GM19240 (cell line): ENCODE measurements at regions not wholly inside any gene's neighbourhood (a gene's known extent, or its start where the extent isn't known, plus 50 kb on each side); places are given as distances from the start of the nearest gene placed in this dataset.

Experiments
- DNase-seq: peaks from one replicate; pipeline ENCODE4 v3.0.0; 2011; ENCODE audit warnings: low spot score; ENCODE audit not compliant: insufficient read length

DNA sequence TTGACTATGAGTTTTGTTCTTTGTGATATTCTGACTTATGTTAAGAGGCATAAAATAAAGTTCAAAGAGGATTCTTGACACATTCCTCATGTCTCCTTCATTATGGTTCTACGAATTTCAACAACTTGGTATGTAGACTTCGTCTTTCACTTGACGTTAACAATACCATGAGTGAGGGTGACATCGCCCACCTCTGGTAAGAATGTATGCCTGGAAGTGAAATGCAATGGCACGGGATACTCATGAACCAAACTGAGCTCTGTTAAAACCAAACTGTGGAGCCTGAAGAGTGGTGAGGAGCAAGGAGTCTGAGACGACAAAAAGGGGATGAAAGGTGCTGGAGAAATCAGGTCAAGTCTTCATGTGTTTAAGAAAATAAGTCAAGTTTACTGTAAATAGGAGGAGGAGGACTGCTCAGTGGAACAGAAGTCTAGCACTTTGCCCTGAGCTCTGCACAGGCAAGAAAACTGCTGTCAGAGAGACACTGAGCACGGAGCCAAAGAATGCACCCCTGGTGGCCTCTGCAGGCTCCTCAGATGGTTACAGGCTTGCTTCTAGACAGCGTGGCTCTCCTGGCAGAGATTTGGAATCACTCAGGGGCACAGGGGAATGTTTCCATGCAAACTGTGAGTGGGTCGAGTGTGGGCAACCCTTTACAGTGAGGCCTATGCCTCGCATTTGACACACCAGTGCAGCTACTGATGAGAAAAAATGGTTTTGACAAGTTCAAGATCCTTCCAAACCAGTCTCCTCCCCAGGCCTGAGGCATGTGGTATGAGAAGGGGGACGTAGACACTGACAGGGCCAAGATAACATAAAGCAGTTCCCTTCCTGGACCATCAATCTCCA is 470.1 kb downstream of the IRX1 start:
- no peak for DNase-seq

DNA sequence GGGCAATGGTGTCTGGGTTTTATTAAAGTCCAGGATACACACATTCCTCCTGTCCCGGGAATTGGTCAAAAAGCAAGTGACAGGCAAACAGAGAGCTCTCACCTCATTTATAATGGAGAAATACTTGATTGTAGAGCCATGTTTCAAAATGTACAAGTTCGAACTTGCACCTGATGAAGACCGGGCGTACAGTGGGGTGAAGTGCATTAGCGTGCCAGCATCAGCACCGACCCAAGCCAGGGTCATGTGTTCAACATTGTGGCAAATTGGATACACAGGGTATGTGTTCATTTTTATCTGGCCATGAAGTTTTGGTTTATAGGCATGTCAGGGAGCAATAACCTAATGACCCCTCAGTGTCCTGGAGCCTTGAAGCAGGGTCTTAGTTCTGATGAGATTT is 472.5 kb downstream of the IRX1 start:
- no peak for DNase-seq

DNA sequence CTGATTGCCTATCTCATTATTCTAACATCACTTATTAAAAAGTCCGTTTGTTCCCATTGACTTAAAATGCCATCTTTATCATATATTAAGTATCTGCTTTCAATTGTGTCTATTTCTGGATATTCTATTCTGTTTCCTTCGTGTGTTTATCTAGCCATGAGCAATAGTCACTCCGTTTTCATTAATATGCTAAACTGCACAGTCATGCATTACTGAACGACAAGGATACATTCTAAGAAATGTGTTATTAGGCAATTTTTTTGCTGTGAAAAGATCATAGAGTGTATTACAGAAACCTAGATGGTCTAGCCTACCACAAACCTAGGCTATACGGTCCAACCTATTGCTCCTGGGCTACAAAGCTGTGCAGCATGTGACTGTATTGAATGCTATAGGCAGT is 482.9 kb downstream of the IRX1 start:
- DNase-seq: no peak

DNA sequence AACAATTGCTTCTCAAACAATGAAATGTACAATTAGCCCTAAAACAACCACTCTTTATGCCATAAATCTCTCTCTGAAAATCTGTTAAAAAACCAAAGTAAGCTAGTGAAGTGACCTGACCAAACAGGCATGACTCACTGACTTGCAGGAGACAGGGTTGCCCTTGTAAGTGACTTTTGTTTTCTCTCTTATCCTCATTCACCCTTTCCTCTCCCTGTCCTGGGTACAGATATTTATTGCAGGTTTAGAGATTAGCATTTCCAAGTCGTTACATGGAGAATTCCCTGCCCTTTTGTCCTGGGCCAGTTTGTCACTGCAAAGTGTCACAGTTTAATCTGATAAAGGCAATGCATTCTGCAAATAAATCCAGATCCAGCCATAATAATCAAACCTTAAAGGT is 484.2 kb downstream of the IRX1 start:
- DNase-seq: no peak

DNA sequence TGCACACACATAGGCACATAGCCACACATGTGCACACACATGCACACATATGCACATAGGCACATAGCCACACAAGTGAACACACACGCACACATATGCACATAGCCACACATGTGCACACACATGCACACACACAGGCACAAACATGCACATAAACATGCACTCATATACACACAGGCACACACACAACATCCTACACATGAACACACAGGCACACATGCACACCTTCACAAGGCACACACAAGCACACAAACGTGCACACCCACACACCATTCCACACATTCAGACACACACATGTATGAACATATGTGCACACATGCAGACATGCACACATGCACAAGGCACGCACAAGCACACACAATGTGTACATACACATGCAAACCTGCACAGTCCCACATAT is 484.7 kb downstream of the IRX1 start:
- DNase-seq: no peak

DNA sequence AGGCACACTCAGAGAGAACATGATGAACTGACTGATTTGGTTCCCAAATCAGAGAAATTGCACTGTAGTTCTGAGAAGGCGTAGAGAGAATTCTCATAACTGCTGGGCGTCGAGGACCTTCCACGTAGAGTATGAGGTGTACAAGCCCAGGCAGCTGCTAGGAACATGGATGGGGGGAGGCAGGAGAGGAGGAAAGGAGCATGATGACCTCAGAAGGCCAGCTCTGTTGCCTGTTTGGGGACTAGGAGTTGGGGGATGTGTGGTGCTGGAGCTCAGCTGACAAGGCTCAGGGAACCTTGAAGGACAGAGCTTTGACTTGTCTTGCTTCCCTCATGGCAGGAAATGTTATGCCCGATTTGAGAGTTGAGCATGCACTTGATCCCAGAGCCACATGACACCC is 485.4 kb downstream of the IRX1 start:
- DNase-seq: no peak

DNA sequence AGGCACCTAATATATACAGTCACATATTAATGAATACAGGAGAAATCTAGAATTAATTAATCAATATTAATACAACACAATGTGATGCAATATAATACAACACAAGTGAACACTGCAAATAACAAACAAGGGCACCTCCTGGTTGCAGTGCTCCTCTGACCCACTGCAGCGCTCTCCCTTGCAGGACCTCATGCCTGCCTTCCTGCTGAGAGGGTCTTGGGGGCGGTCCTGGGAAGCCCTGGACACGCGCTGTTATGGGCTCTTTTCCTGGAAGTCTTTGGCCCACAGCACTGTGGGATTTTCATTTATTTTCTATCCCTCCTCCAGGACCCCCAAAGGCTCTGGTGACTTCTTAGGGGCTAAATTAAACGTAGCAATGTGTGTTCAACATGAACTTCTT is 485.8 kb downstream of the IRX1 start:
- no peak for DNase-seq

DNA sequence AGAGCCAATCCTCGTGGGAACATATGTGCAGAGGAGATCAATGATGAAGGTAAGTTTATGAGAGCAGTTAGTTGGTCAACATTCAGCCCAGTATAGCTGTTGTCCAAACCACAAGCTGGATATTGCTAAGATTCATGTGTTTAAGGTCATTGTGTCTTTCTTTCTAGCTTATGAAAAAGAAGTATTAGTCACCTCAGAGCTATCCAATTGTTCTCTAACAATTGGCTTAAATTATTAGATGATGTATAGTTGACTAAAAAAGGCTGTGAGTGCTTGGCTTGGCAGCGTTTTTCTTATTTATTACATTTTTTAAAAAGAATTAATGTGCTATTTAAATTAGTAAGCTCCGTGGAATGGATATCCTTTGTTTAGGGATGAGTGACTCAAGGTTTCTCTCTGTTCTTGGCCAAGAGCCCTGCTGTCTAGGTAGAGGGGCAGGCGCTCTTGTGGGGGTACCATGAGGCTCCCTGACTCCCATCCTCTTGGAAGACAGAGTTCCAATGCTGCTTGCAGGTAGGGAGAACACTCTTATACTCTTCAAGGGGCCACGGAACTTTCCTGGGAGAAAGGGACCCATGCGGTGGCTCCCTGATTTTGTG is 487.4 kb downstream of the IRX1 start:
- DNase-seq: no peak

DNA sequence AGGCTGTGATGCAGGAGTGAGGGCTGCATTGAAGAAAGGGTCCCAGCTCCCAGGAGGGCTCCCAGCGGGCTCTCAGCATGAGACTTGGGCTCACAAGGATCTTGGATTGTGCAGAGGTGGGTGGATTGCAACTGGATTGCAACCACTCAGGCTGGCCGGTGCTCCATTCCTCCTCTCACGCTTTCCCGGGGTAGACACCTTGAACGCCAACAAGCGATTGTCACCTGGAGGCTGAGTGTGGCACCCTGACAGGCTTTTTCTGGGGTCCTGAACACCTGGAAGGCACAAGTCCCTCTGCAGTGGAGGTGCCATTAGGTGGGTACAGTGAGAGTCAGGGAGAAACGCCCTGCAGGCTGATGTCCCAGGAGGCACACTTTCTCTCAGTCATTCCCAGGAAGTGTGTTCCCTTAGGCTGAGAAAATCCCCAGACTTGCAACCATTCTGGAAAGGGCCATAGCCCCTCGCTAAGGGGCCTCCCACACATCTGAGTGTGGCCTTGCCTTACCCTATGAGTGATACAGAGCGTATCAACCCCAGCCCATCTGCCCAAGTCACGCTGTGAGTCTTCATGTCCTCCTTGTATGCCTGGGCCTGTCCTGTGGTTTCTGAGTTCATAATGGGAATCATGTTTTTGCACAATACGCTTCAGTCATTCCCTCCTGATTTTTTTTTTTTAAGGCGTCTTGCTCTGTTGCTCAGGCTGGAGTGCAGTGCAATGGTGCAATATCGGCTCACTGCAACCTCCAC is 488.1 kb downstream of the IRX1 start:
- no peak for DNase-seq

DNA sequence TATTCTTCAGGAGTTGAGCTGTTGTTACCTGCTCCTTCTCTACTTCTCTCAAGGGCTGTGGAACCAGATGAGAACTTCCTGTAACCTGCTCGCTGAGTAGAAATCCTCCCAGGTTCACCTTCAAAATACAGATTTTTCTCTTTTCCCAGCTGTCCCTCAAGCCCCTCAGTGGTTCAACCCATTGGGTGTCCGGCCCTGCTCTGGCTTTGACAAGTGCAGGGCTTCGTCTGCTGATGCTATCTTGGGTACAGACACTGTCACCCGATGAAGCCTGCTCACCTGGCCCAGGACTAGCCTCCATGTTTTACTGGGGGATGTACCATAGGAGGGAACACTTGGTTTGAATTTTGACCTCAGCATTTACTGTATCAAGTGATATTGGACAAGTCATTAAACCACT is 490.4 kb downstream of the IRX1 start:
- DNase-seq: no peak

DNA sequence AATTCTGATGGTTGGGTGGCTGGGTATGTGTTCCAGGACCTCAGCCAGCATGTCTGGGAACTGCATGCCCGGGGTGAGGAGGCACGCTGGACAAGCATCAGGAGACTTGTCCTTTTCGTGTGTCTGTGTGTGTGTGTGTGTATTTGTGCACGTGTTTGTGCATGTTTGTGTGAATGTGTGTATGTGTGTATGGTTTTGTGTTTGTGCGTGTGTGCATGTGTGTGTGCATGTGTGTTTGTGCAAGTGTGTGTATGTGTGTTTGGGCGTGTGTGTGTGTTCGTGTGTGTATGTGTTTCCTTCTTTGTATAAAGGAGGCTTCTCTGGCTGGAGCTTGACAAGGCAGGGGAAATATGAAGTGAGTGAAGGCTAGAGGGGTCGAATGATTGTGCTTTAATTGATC is 491.5 kb downstream of the IRX1 start:
- DNase-seq: no peak

DNA sequence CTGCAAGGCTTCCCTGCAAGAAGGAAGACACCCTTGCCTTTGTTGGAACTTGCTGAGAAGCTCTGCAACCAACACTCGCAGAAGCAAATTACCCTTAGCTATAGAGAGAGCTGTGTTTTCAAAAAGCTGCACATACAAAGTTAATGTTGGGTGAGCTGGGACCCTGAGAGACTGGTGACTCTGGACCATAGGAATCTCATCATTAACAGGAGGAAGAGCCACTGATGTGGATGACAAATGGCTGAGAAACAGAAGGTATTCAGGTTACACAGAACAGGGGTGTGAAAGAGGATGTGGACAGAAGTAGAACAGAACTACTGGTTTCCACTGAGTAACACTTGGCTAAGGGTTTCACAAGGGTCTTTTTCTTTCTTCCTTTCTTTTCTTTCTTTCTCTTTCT is 493.5 kb downstream of the IRX1 start:
- DNase-seq: no peak

DNA sequence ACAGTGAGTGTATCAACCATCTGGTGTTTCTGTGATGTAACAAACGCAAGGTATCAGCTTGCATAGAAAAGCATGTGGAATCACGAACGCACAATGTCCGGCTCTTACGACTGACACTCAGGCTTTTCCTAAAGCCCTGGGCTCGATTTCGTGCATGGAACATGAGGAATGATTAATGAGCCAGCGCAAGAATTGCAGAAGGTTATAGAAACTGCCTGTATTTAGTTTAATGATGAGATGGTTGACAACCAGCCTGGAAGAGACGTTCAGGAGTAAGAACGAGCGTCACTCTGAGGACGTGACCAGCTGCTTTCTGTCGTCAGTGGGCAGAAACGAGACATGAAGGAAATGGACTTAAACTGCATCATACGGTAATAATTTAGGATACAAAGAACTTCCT is 497.6 kb downstream of the IRX1 start:
- no peak for DNase-seq

DNA sequence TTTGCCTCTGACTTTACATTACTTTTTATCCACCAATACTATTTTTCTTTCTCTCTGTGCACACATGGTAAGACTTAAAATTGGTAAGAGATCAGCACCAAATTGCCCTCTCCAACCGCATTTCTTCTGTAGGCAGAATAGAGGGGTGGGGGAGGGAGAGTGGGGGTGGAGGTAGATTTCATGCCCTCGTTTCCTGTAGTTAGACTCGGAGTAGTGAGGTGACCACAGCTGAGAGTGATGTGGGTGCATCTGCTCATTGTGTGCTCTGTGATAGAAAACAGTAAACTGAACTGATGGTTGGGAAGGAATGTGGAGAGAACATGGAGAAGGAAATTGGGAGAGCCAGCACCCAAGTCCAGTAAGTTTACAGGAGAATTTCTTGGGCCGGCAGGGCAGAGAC is 498.3 kb downstream of the IRX1 start:
- DNase-seq: no peak

DNA sequence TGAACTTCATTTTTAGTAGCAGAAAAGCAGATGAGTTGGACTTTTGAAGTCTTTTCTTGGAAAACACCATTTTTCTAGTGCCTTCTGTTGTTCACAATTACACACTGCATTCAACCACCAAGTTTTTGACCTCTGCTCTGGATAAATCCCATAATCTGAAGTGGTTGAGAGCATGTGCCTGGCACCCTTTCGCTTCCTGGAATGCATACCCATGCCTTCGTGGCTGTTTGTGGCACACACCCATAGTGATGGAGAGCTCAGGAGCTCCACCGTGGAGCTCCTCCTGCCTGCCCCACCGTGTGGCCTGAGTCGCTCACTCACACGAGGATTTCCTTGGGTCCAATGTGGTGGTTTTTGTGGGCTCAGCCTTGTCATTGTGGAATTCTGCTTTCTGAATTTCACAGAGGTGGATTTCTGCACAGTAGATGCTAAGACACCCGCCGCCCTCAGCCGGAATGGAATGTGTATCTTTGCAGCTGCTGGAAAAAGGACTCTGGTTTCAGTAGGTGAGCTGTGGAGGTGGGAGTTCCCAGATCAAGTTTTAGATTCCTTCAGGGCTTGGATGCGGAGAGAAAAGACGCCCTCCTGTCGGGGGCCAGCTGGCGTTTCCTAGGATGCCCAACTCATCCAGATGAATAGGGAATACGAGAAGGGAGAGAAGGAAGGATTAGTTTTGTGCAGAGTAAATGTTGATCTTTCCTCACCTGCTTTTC is 500.4 kb downstream of the IRX1 start:
- DNase-seq: no peak

DNA sequence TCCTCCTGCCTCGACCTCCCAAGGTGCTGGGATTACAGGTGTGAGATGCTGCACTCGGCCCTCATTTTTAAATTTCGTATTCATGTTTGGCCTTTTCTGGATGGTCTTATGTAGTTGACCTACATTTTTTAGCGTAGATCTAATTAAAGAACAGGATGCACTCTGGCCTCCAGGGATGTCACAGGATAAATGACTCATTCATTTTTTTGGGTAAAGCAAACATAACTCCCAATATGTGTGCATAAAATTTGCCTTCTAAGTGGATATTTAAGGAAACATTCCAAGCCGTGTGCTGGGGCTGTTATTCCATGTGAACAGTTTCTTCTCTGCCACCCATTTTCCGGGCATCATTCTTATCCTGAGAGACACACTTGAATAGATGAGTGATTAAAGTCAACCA is 501.6 kb downstream of the IRX1 start:
- DNase-seq: no peak

DNA sequence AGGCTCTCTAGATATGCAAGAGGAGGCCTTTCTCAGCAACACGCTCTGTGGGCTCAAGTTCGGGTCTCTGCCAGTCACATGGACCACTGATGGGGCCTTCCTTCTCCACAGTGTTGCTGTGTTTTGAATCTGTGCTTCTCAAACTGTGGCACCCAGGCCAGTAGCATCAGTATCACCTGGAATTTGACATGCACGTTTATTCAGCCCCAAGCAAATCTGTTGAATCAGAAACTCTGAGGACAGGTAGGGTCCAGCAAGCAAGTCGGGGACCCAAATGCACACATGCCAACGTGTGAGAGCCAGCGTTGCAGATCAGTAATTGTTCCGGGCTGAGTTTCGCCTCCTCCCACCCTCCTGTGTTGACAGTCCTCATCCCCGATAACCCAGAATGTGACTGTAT is 502.6 kb downstream of the IRX1 start:
- DNase-seq: no peak

DNA sequence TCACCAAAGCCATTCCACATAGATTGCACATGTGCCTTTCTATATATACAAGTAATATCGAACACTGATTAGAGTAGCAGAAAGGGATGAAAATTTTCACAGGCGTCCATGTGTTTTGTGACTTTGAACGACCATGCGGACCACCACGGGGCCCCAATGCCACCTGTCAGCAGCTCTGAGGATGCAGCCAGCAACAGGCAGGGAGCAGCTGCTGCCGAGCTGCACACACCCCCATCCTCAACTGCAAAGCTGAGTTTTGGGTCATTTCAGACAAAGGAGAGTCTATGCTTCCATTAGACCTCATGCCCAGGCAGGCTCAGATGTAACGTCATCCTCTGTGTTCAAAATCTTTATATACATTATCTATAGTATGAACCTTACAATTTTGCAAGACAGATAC is 503.8 kb downstream of the IRX1 start:
- DNase-seq: no peak

DNA sequence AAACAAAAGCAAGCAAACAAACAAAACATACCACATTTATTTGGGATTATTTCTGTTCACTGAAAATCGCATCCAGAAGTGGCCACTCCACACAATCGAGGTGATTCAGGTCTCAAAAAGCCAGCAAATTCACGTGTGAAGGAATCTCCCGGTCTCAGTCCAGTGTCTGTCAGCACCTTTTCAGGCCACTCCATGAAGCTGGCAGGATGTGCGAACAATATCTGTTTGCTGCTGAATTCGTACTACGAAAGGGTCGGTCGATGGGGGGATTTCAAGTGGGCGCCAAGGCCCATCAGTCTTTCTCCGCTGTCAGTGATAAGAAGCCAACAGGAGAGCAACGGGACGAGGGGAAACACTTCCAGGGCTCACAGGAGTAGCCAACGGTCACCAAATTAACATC is 505.1 kb downstream of the IRX1 start:
- DNase-seq: no peak

DNA sequence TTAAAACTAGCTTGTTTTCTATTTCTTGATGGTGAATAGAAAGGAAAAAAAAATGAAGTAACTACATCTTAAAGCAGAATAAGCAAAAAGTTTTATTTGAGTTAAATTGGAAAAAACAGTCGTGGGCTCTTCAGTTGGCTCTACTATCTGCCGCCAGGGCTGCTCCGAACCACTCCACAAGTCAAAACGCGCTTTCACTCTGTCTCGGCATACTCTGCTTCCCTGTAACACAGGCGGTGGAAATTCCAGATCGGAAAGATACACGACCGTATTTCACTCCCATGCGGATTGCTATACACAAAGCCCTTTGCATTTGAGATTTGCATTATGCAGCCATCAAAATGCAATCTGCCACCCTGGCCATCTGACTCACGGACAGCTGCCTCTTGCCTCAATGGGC is 505.6 kb downstream of the IRX1 start:
- no peak for DNase-seq

DNA sequence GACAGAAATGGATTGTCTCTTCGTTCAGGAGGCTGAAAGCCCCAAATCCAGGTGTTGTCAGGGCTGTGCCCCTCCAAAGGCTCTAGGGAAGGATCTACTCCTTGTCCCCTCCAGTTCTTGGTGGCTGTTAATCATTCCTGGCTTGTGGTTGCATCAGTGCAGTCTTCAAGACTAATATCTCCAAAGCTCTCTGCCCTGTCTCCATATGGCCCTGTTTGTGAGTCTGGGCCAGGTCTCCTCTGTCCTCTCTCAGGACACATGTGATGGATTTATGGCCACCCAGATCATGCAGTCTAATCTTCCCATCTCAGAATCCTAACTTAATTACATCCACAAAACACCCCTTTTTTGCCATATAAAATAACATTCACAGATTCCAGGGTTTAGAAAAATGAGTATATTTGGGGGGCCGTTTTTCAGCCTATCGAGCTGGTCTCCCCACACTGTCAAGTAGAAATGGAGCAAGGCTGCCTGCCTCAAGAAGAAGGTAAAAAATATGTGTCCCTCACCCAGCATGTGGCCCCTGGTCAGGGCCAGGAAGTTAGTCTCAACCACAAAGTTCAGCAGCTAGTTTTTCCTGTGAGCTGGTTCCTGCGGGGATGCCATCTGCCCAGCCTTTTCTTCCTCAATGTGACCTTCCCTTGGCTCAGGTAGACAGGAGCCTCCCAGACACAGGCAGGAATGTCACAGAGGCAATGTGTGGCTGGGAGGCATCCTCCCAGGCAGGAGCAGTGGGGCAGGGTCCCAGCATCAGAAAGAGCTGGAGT is 509.4 kb downstream of the IRX1 start:
- no peak for DNase-seq
